ENCODE measurements at regions not wholly inside any gene's neighbourhood (a gene's known extent, or its start where the extent isn't known, plus 50 kb on each side); places are given as distances from the start of the nearest gene placed in this dataset.

DNA sequence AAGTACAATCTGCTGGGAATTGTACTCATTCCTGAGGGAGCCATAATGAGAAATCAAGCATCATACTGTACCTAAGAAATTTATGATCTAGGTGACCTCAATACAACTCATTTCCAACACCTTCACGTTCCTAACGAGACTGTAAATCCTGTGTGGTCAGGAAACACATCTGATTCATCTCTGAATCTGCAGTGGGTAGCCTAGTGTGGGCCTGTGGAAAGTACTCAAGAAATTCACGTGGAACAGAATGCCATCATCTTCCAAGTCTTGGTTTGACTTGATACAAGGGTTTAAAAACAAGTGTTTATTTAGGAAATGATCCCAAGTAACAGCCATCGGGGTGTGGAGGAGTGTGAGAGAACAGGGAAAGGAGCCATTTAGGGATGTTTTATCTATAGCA lies 568.9 kb downstream of the EDEM1 start:
- DNase-seq (ENCODE audit: low spot score), result no peak
- TF ChIP-seq, protein P1, sequence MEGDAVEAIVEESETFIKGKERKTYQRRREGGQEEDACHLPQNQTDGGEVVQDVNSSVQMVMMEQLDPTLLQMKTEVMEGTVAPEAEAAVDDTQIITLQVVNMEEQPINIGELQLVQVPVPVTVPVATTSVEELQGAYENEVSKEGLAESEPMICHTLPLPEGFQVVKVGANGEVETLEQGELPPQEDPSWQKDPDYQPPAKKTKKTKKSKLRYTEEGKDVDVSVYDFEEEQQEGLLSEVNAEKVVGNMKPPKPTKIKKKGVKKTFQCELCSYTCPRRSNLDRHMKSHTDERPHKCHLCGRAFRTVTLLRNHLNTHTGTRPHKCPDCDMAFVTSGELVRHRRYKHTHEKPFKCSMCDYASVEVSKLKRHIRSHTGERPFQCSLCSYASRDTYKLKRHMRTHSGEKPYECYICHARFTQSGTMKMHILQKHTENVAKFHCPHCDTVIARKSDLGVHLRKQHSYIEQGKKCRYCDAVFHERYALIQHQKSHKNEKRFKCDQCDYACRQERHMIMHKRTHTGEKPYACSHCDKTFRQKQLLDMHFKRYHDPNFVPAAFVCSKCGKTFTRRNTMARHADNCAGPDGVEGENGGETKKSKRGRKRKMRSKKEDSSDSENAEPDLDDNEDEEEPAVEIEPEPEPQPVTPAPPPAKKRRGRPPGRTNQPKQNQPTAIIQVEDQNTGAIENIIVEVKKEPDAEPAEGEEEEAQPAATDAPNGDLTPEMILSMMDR (IDR thresholded peaks at IDR 0.05), result no peak
- Histone ChIP-seq H3K27ac (no peak overlapping the region), H3K4me3 (no peak overlapping the region)

DNA sequence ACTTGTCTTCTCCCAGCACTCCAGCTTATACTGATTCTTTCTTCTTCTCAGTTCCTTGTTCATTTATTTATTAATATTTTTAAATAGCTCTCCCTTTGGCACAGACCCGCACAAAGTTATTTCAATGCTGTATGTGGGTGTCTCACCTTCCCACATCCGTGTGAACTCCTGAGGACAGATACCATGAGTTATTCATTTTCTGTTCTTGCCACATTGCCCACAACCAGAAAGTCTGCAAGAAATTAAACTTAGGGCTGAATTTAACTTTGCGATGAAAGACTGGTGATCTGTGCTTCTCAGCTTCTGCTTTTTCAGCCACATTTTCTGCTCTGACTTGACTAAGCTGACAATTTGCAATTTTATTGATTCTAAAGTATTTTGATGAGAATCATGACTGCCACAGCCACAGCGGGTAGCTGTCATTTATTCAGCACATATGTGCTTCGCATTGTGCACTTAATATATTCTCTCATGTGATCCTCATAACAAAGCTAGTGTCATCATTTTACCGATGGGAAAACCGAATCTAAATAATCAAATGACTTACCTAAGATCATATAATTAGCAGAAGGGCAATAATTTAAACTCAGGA lies 569.8 kb downstream of the EDEM1 start:
- TF ChIP-seq, protein P1 (IDR thresholded peaks at IDR 0.05), result no peak
- no peak overlapping the region for H3K4me3 ChIP-seq
- DNase-seq (ENCODE audit: low spot score), result no peak
- no peak overlapping the region for H3K27ac ChIP-seq

DNA sequence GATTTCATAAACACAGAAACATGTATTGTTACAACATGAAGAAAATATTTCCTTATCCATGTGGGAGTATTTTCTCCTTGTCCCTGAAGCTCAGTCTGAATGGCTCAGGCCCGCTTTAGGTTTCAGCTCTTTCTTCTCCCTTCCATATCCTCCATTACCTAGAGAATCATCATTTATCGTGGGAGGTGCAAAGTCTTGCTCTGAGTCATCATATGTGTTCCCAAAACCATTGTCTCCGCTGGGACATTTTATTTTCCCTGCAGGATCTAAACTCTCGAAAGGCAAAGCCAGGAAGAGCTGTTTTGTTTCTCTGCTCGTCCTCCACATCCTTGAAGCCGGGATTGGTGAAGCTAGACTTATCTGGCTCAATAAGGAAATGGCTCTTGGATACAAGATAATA lies 571.2 kb downstream of the EDEM1 start:
- H3K27ac ChIP-seq, result no peak overlapping the region
- TF ChIP-seq, protein P1 (IDR thresholded peaks at IDR 0.05), result no peak
- no peak for DNase-seq (ENCODE audit: low spot score)
- H3K4me3 ChIP-seq, result no peak overlapping the region

DNA sequence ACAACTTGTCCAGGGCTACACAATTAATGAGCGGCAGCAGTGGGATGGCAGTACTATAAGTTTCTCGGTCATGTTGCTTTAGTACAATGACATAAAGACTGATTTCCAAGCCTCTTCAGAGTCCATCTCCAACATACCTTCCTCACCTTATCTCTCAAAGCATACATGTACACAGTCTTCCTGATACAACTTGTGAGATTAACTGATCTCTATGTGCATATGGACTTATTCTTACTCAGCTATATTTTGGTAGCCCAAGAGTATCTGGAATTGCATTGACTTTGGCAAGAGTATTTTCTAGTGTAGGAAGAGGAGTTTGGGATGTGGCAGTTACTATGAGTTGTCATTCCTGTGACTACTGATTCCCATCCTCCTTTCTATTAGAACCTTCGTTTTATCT lies 575.0 kb downstream of the EDEM1 start:
- no peak overlapping the region for H3K27ac ChIP-seq
- TF ChIP-seq, protein P1 (IDR thresholded peaks at IDR 0.05), result no peak

DNA sequence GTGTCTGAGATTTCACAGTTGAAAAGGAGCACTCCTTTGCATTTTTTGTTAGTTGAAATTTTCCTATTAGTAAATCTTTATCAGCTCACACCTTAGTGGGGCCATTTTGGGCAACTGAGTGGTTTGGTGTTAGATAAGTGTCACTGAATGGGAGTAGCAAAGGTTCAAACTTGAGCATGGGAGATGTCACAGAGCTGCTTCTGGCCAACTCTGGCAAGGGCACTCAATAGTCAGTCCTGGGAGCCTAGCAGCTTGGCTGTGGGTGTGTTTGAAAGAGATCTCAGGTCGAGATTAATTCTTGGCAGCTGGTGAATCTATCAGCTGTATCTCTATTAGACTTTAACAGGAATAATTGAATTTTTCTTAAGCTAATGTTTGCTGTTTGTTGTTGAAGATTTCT lies 579.3 kb downstream of the EDEM1 start:
- H3K27ac ChIP-seq, result no peak overlapping the region
- TF ChIP-seq, protein P1 (IDR thresholded peaks at IDR 0.05), result no peak
- DNase-seq (ENCODE audit: low spot score), result no peak
- H3K4me3 ChIP-seq, result no peak overlapping the region

More for the DNA sequence above, 575.0 kb downstream of the EDEM1 start:
- H3K4me3 ChIP-seq, result no peak overlapping the region
- no peak for DNase-seq (ENCODE audit: low spot score)

DNA sequence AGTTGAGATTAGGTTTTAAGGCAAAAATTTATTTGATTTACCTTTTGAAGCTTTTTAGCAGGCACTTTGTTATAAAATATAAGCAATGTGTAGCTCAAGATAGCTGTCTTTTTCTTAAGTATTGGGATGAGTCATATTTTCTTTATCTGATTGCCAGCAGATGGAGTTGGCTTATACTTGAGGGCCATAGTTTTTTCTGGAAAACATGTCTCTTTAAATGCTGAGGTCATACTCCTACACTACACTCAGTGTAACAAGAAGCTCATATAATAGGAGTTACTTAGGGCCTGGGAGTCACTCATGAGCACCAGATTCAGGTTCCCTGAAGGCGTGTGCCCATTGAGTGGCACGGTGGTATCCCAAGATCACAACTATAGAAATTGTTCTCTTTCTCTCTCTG lies 579.8 kb downstream of the EDEM1 start:
- no peak for DNase-seq (ENCODE audit: low spot score)
- TF ChIP-seq, protein P1 (IDR thresholded peaks at IDR 0.05), result no peak
- Histone ChIP-seq H3K27ac (no peak overlapping the region), H3K4me3 (no peak overlapping the region)

DNA sequence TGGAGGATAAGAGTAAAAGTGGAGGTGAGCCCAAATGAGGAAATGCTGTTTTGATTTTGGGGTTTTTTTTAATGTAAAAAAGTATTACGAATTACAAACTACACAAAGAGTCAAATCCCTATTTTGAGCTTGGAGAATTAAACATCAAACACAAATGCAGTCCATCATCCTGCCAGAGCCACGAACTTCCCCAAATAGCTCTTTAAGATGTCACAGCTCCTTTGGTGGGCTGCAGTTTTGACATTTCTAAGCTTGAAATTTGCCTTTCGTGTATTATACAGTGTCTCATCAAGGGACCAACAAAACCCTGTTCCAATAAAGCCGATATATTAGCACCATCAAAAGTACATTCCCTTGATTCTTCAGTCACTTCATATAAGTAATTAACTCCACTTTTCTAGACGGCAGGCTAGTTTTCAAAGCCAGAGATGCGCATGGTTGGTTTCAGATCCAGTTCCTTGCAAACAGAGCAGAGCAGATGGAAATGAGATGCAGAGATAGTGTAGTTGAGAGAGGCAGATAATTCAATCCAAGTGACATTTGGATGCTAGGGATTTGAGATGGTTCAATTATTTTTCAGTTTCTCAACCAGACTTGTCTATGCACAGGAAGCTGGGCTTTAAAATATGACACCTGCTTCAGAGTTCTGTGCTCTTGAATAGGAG lies 580.9 kb downstream of the EDEM1 start:
- TF ChIP-seq, protein P1 (IDR thresholded peaks at IDR 0.05), result no peak
- no peak for DNase-seq (ENCODE audit: low spot score)
- no peak overlapping the region for H3K4me3 ChIP-seq
- no peak overlapping the region for H3K27ac ChIP-seq

All from coronary artery (tissue), 2 donors.